GDM1 (cell line): ENCODE measurements at regions not wholly inside any gene's neighbourhood (a gene's known extent, or its start where the extent isn't known, plus 50 kb on each side); places are given as distances from the start of the nearest gene placed in this dataset.

Experiments used
- DNase-seq: peaks from one replicate; lab custom pipeline; 2025; lab: John Stamatoyannopoulos, UW

GRCh38 chr14:97350894-97351731, 553.9 kb downstream of the VRK1 start:
- DNase-seq, result no peak

DNA sequence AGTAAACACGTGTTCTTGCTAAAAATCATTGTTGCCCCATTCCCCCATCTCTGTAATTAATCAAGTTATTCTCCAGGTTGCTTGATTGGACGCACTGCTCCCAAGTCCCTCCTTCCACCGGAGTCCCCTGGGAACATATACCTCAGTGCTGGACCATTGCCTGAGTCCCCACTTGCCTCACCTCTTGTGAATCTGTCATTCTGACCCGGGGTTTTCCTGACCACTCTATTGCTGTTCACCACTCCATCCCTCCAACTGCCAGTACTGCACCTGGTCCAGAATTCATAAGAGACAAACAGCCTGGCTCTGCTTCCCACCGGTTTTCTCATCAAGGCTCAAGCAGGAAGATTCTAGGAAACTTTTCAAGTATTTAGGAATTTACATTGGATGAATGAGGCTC, 555.9 kb downstream of the VRK1 start:
- DNase-seq, result no peak

GRCh38 chr14:97354119-97354722, 557.0 kb downstream of the VRK1 start:
- no peak for DNase-seq

DNA sequence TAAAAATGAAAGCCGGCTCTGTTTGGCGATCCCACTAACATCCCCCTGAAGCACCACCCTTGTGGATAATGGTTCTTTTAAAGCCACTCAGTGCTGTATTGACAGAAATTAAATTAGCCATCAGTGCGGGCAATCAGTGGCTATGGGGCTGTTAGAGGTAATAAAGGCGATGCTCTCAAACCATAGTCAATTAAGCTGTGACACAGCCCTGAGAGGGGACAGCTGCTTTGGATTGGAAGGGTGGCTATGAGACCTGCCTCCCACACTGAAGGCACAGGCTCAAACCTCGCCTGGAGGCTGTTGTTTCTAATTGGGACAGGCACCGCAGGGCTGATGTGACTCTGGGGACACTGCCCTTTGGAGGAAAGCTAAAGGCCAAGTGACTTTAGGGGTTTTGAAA, 562.2 kb downstream of the VRK1 start:
- no peak for DNase-seq

DNA sequence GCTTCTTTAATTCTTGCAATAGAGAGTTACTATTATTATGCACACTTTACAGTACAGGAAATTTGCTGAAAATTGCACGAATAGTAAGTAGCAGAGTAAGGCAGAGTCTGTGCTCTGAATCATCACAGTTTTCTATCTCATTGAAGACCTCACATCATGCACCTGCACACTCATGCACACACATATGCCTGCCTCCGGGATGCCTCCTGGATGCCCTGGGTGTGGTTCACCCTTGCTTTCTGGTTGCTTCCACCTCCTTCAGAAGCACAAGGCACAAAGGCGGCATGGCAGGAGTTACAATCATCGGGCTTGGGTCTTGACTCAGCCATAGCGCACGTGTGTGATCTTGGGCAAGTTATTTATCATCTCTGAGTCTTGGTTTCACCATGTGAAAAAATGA, 564.0 kb downstream of the VRK1 start:
- no peak for DNase-seq

- DNase-seq, result no peak
Measured at GRCh38 chr14:97361958-97362357, 564.8 kb downstream of the VRK1 start.

- no peak for DNase-seq
Measured at GRCh38 chr14:97366400-97366799, 569.2 kb downstream of the VRK1 start.

- DNase-seq, result no peak
Measured at GRCh38 chr14:97367278-97367677, 570.1 kb downstream of the VRK1 start.

GRCh38 chr14:97368049-97368448, 570.9 kb downstream of the VRK1 start:
- DNase-seq, result no peak

GRCh38 chr14:97368900-97369564, 571.9 kb downstream of the VRK1 start:
- no peak for DNase-seq

- DNase-seq, result no peak
Measured at GRCh38 chr14:97369901-97370300, 572.7 kb downstream of the VRK1 start.

DNA sequence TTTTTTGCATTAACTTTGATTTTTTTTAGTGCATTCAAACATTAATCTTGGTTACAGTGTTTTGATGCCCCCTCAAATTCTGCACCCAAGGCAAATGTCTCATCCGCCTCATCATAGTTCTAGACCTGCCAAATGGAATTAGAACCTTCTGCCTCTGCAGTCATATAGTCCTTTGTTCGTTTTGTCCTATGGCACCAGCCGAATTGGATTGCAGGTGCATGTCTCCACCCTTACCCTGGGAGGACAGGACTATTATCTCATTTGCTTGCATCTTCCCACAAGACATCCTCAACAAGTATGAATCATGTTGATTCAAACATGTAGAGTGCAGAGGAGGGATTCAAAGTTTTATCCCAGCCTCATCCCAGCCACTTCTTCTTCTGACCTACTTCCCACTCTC, 579.1 kb downstream of the VRK1 start:
- DNase-seq, result no peak

DNA sequence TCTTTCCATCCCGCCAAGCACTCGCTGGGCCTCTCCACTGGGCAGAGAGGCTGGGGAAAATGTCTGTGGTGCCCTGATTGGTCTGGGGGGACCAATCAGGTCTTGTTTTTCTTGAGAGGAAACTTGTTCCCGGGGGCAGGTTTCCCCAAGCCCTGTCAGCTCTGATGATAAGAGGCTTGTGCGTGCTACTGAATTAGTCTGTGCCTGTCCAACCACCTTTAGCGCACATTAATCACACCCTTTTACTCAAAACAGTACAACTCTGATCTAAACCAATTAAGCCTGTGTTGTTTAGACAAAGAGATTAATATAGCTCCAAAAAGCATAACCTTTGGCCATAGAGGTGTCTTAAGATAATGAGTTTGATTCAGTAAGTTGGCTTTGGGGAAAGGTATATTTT, 580.4 kb downstream of the VRK1 start:
- DNase-seq, result no peak

DNA sequence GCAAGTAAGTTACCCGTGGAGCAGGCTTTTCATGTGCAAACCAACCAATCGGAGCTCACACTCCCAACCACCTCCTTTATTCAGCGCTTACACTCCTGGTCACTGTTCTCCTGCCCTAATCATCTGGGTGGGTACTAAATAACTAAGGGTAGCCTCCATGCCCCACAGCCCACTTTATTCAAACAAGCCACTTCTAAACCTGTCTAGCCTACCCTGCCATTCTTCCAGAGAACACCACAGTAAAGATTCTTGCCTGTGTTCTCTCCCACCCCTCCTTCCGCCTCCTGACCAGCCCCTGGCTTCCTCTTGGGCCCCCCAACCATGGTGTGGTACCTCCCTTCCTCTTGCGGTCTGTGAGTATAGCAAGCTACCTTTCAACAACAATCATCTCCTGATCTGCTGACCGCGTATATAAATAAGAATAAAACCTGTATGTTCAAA, 581.9 kb downstream of the VRK1 start:
- no peak for DNase-seq

DNA sequence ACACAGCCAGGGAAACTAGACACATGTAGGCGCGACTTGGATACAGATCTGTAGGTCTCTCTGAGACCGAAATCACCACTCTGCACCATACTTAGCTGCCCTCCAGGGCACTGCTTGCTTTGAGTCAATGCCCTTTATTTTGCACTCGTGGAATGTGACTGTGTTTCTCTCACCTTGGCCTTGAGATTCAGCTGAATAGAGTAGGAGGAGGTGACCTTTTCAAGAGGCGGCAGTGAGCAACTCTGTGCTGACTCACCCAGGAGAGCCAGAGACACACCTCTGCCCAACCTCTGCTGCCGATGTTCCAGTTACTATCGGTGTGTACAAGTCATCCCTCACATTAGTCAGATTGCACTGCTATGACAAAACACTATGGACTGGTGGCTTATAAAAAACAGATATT, 583.4 kb downstream of the VRK1 start:
- DNase-seq, result no peak

DNA sequence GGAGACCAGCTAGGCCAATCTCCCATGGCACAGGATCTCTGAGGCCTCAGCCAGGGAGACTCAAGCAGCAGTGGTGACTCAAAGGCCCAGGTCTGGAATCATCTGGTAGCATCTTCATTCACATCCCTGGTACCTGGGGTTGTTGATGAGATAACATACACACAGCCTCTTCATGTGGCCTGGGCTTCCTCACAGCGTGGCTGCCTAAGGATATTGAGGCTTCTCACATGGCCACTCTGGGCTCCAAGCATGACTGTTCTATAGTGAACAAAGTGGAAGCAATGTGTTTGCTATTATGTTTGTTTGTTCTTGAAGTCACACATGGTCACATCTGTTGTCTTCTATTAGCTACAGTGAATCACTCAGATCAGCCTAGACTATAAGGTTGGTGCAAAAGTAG, 584.1 kb downstream of the VRK1 start:
- no peak for DNase-seq

DNA sequence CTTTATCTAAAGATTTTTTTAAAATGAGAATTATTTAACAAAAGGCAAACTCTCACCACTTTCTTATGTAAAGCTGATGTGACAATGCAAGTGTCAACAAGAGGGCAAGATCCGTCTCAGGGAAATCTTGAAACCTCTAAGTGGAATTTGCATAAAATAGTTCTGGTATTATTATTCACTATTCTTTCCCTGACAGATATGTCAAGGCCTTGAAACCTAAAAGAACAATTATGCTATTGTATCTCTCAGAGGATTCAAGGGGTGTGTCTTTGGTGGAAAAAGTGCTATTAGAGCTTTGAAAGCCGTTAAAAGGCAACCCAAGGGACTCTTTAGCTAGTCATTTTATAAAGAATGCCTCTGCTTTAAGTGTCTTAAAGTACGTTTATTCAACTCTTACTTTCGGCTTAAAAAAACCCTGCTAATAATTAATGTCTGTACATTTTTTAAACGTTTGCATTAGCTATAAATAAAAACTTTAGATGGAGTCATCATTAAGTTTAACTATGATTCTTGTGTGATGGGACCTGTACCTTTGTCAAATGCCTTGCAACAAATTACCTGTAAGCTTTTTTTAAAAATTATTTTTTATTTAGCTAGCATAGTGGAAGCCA, 585.5 kb downstream of the VRK1 start:
- no peak for DNase-seq

GRCh38 chr14:97385727-97386126, 588.5 kb downstream of the VRK1 start:
- DNase-seq, result no peak

- no peak for DNase-seq
Measured at GRCh38 chr14:97387252-97387874, 590.2 kb downstream of the VRK1 start.

DNA sequence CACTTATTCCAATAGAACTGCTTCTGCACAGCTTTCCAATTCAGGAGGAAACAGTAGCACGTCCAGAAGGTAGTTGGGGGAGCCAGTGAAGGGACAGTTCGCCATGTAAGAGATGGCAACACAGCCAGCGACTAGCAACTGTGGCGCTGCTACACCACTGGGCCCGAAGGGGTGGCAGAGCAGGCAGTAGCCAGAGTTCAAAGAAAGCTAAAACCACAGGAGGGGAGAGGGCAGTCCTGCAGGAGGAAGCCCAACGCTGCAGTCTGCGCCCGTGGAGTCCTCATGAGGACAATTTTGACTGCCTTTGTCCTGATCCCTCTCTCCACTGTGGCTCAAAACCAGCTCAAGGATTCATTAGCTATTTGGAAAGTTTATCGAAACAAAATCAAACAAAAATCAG, 591.2 kb downstream of the VRK1 start:
- no peak for DNase-seq

GRCh38 chr14:97390096-97390724, 593.0 kb downstream of the VRK1 start:
- no peak for DNase-seq

DNA sequence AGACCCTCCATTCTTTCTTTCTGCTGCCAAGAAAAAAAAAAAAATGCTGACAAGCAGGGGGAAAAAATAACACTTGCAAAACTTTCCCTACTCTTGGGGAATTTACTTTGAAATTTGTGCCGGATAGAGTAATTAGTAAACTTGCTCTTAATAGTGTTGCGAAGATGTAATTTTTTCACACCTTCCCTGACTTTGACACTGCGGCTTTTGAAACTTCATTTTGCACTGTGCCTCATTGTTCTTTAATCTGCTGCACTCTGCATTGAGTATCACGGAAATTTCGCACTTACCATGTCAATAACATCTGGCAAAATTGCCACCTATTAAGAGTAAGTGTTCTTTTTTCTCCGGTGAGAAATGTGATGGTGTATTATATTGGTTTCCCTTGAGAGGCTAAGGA, 596.1 kb downstream of the VRK1 start:
- DNase-seq, result no peak
